HL-60 (cell line): ENCODE measurements at regions not wholly inside any gene's neighbourhood (a gene's known extent, or its start where the extent isn't known, plus 50 kb on each side); places are given as distances from the start of the nearest gene placed in this dataset.

Experiments used
- GABPA ChIP-seq: IDR thresholded peaks from 2 replicates; pipeline ENCODE4 v1.6.1; 2012; ENCODE audit warnings: low read depth
- POLR2AphosphoS5 ChIP-seq: IDR thresholded peaks from 2 replicates; pipeline ENCODE4 v1.6.1; 2012; ENCODE audit warnings: low read depth
- REST ChIP-seq: IDR thresholded peaks from 2 replicates; pipeline ENCODE4 v1.6.1; 2012; ENCODE audit warnings: low read depth; ENCODE audit not compliant: insufficient replicate concordance
- TF ChIP-seq, protein P1 (sequence below): IDR thresholded peaks from one replicate; pipeline ENCODE4 v1.5.1; 2011; ENCODE audit warnings: low read length, control low read depth, inconsistent platforms; ENCODE audit not compliant: insufficient read depth

GRCh38 chr1:238701024-238701423 is 685.3 kb upstream of the CHRM3 start:
- TF ChIP-seq, protein P1, sequence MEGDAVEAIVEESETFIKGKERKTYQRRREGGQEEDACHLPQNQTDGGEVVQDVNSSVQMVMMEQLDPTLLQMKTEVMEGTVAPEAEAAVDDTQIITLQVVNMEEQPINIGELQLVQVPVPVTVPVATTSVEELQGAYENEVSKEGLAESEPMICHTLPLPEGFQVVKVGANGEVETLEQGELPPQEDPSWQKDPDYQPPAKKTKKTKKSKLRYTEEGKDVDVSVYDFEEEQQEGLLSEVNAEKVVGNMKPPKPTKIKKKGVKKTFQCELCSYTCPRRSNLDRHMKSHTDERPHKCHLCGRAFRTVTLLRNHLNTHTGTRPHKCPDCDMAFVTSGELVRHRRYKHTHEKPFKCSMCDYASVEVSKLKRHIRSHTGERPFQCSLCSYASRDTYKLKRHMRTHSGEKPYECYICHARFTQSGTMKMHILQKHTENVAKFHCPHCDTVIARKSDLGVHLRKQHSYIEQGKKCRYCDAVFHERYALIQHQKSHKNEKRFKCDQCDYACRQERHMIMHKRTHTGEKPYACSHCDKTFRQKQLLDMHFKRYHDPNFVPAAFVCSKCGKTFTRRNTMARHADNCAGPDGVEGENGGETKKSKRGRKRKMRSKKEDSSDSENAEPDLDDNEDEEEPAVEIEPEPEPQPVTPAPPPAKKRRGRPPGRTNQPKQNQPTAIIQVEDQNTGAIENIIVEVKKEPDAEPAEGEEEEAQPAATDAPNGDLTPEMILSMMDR = no peak
- TF ChIP-seq POLR2AphosphoS5 (no peak), REST (no peak), GABPA (no peak)
